Aorta (tissue), 5 donors: ENCODE measurements at regions not wholly inside any gene's neighbourhood (a gene's known extent, or its start where the extent isn't known, plus 50 kb on each side); places are given as distances from the start of the nearest gene placed in this dataset.
"Not testable (repeated sequence)": the region's sequence is repeated elsewhere in the genome, so short reads cannot be mapped to it uniquely, and the experiment has no call there.

Experiments used
- ATAC-seq: fragments of 200-7000 bp; cut with Tn5 transposase; one replicate; pipeline ENCODE4 v1.9.1; 2022; ENCODE audit warnings: moderate library complexity; ENCODE audit not compliant: low FRiP score
- DNase-seq, 2 donors: peaks; one replicate each; pipeline ENCODE4 v3.0.0-alpha.2; 2020
- H3K27ac ChIP-seq, 2 donors: one replicate each; pipeline ENCODE4 v1.5.1; 2013; ENCODE audit warnings: low read length in 2 of 2, mild to moderate bottlenecking in 2 of 2, moderate library complexity in 2 of 2, control low read depth in 1 of 2, inconsistent platforms in 1 of 2, low read depth in 1 of 2
- H3K27me3 ChIP-seq, 2 donors: one replicate each; pipeline ENCODE4 v1.6.1; 2013; ENCODE audit warnings: control low read depth in 1 of 2, low read length in 1 of 2, mild to moderate bottlenecking in 1 of 2, moderate library complexity in 1 of 2; ENCODE audit not compliant: insufficient read depth in 2 of 2, control insufficient read depth in 1 of 2
- H3K36me3 ChIP-seq, 2 donors: one replicate each; pipeline ENCODE4 v1.6.1; 2013; ENCODE audit warnings: control low read depth in 1 of 2, low read length in 1 of 2, mild to moderate bottlenecking in 1 of 2; ENCODE audit not compliant: insufficient read depth in 2 of 2, control insufficient read depth in 1 of 2
- H3K4me1 ChIP-seq, 2 donors: one replicate each; pipeline ENCODE4 v1.6.1; 2013; ENCODE audit warnings: low read length in 2 of 2, control low read depth in 1 of 2, mild to moderate bottlenecking in 1 of 2, moderate library complexity in 1 of 2; ENCODE audit not compliant: insufficient read depth in 2 of 2, control insufficient read depth in 1 of 2
- H3K4me3 ChIP-seq, 2 donors: one replicate each; pipeline ENCODE4 v1.5.1; 2013; ENCODE audit warnings: low read length in 2 of 2, control low read depth in 1 of 2, mild to moderate bottlenecking in 1 of 2
- H3K9me3 ChIP-seq: one replicate; pipeline ENCODE4 v1.6.1; 2013; ENCODE audit warnings: mild to moderate bottlenecking, low read length; ENCODE audit not compliant: control insufficient read depth
- WGBS, 2 donors: extraction: QIAGEN DNeasy Blood & Tissue Kit; methylation state at CpG; one replicate each; pipeline ENCODE4 v1.1.7; 2013; 5-methylcytosine and 5-hydroxymethylcytosine counted together
- intact Hi-C, 2 donors: fragments of 100-400 bp; cut with DNase I; formaldehyde crosslinking; loops; one replicate each; pipeline versions ENCODE4 v1.14.2 to v1.15.0; 2022
- donor health status: healthy with polysubstance abuse.
- donor health status: Bipolar disorder and iron deficiency.
- donor health status: DM: no; HTN: no; CAD: no.
- donor health status: DM: no; HTN: no; CAD: no.
- donor health status: DM: yes; HTN: yes; CAD: no.

DNA sequence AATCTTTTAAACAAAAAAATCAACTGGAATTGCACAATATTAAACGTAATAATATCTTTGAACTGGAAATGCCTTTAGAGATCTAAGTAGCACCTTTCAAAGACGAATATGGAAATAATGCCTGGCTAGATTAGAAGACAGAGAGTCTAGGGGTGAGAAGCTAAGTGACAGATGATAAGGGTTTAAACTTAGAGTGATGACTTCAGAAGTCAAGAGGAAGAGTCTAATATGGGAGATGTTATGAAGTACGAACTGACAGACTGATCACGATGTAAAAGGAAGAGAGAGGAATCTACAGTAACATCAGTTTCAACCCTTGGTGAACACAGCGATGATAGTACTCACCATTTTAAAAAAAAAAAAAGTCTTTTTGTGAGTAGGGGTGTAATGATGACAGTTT, 57.9 kb downstream of the HINT1 start:
- Histone ChIP-seq H3K27me3 (no peaks in the 10 kb centered on the region), H3K36me3 (no peaks in the 10 kb centered on the region), H3K4me3 (no peak overlapping the region), H3K4me1 (no peaks in the 10 kb centered on the region), H3K27ac (no peak overlapping the region), H3K9me3 (no peaks in the 10 kb centered on the region)
- WGBS, 2 donors, result 81 to 84% methylated on average over 5 of the region's 5 CpGs
- ATAC-seq (no peak), DNase-seq (no peak)
- intact Hi-C loops, result loop anchor here (5.0 to 10.0 kb wide), 5 partner anchors 1210 to 1442 kb away; no protein-coding TSS in a partner anchor

DNA sequence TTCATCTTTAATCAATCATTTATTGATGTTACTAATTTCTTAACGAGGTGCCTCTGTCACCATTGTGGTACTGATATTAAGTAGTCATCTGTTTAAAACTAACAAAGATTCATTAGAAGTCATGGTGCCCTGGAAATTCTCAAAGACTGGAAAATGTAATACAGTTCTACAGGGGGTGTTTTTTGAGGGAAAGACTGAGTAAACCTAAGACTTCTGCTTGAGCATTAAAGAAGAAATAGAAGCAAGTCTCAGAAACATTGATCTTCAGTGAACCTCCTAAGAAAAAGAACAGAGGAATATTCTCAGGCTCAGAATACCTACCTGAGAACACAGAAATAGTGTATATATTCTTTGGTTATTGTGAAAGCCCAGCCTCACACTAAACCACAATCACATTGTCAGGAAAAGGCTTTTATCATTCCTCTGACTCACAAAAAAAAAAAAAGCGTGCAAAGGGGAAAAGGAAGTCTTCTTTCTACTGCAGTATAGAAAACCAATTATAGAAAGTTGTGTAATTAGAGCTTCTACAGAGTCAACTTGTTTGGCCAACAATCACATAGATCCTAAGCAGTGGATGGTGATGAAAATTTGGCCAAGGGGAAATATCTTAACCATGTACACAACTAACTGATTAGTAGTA, 60.8 kb downstream of the HINT1 start:
- no peak for ATAC-seq
- DNase-seq, result no peak
- H3K4me3 ChIP-seq, result no peak overlapping the region
- 66 to 82% methylated on average over 2 of the region's 2 CpGs for WGBS, 2 donors
- intact Hi-C loops, result loop anchor here (10.0 kb wide), 3 partner anchors 1219 to 1439 kb away; no protein-coding TSS in a partner anchor
- H3K4me1 ChIP-seq, result no peaks in the 10 kb centered on the region
- H3K27ac ChIP-seq, result no peak overlapping the region
- H3K36me3 ChIP-seq, result no peaks in the 10 kb centered on the region
- no peaks in the 10 kb centered on the region for H3K27me3 ChIP-seq
- no peaks in the 10 kb centered on the region for H3K9me3 ChIP-seq

DNA sequence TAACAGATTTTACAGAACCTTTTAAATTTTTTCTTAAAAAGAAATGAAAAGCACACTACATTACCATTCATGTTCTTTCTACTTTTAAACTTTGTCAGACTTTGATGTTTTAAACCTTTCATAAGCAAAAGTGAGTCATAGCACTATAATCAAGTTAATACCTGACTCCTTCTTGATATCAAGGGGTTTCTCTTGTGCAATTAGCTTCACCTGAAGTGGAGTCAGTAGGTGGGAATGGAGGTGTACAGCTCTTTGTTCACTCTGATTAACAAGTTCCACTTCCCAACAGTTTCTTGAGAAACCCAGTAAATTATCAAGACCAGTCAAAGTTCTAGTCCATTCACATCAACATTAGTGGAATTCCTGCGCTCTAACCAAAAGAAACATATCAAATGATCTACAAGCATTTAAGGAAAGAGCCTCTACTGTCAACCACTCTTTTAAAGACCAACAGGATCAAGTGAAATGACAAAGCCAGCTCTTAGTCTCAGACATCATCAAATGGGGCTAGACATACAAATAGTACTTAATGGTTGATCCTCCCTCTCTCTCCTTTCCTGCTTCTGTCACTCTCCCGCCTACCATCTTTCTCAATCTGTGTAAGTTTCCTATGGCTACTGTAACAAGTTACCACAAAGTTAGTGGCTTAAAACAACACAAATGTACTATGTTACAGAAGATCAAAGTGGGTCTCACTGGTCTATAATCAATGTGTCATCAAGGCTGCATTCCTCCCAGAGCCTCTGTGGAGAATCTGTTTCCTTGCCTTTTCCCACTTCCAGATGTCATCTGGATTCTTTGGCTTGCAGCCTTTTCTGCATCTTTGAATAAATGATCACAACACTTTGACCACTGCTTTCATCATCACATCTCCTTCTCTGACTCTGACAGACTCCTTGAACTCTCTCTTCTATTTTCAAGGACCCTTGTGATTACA, 68.0 kb downstream of the HINT1 start:
- Histone ChIP-seq H3K4me3 (no peak overlapping the region), H3K4me1 (no peaks in the 10 kb centered on the region), H3K9me3 (peaks cover 5% of the 10 kb centered on the region), H3K36me3 (no peaks in the 10 kb centered on the region), H3K27ac (no peak overlapping the region), H3K27me3 (no peaks in the 10 kb centered on the region)
- ATAC-seq (no peak), DNase-seq (no peak)
- intact Hi-C loops, result no loop called here
- WGBS, 2 donors, result 78 to 85% methylated on average over 2 of the region's 2 CpGs

DNA sequence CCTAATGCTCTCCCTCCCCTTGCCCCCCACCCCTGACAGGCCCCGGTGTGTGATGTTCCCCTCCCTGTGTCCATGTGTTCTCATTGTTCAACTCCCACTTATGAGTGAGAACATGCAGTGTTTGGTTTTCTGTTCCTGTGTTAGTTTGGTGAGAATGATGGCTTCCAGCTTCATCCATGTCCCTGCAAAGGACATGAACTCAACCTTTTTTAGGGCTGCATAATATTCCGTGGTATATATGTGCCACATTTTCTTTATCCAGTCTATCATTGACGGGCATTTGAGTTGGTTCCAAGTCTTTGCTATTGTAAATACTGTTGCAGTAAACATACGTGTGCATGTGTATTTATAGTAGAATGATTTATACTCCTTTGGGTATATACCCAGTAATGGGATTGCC, 69.5 kb downstream of the HINT1 start:
- DNase-seq, H3K27me3 ChIP-seq, ATAC-seq, H3K36me3 ChIP-seq, H3K4me1 ChIP-seq, intact Hi-C loops, H3K9me3 ChIP-seq, H3K4me3 ChIP-seq, H3K27ac ChIP-seq: not testable (repeated sequence)
- 84 to 88% methylated on average over 4 of the region's 4 CpGs for WGBS, 2 donors

DNA sequence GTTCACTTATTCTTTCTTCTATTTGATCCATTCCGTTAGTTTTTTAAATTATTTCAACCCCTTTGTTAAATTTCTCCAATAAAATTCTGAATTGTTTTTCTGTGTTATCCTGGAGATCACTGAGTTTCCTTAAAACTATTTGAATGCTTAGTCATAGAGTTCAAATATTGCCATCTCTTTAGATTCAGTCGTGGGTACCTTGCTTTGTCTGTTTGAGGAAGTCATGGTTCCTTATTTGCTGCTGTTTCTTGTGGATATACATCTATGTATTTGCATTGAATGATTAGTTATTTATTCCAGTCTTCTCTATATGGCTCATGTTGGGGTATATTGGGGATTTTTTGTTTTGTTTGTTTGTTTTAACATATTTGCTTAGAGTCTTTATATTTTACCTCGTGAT, 80.6 kb downstream of the HINT1 start:
- ATAC-seq, result no peak
- H3K4me1 ChIP-seq, result no peaks in the 10 kb centered on the region
- DNase-seq, result no peak
- H3K27me3 ChIP-seq, result peaks cover 0 to 2% of the 10 kb centered on the region in 2 donors
- no peak overlapping the region for H3K27ac ChIP-seq
- no peak overlapping the region for H3K4me3 ChIP-seq
- WGBS, 2 donors, result 73 to 74% methylated on average over 3 of the region's 3 CpGs
- no peaks in the 10 kb centered on the region for H3K9me3 ChIP-seq
- no peaks in the 10 kb centered on the region for H3K36me3 ChIP-seq
- intact Hi-C loops, result no loop called here

DNA sequence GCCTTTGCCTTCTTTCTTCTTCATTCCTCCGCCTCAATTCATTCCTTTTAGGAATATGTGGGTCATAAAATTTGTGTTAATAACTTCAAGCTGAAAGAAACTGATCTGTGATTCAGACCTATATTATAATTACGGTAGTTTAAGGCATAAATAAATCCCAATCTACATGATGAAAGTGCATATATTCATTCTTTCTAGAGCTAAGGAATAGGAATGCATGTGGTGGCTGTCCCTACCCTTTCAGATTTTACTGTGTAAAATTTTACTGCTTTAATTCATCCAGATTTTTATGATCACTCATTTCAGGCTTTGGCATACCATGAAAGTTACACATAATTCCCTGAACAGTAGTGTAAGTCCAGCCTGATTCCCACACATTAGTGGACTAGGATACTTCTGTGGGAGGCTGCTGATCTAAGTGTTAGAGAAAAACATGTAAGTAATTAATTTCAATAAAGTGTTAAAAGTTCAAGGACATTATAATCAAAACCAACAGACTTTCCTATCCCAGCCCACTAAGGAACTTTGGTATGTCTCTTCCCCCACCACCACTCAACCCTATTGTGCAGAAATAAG, 83.1 kb downstream of the HINT1 start:
- Histone ChIP-seq H3K4me1 (no peaks in the 10 kb centered on the region), H3K27ac (no peak overlapping the region), H3K27me3 (peaks cover 0 to 2% of the 10 kb centered on the region in 2 donors), H3K9me3 (no peaks in the 10 kb centered on the region), H3K36me3 (no peaks in the 10 kb centered on the region), H3K4me3 (no peak overlapping the region)
- intact Hi-C loops, result no loop called here
- ATAC-seq (no peak), DNase-seq (no peak)
- WGBS, 2 donors, result 83 to 88% methylated on average over 2 of the region's 2 CpGs

DNA sequence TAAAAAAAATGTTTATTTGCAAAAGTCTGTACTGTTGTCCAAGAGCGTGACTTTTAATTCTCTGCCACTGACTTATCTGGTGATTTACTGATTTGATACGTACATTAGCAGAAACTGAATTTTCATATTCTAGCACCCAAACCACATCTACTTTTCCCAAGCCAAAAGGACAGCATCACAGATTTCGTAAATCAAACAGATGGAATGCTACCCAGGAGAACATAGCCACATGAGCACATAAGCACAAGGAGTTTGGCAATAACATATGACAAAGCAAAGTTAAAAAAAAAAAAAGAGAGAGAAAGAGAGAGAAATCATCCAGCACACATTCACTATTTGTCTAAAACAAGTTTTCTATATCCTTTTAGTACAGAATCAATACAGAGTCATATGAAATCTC, 83.7 kb downstream of the HINT1 start:
- ATAC-seq, result no peak
- 73 to 74% methylated on average over 3 of the region's 3 CpGs for WGBS, 2 donors

DNA sequence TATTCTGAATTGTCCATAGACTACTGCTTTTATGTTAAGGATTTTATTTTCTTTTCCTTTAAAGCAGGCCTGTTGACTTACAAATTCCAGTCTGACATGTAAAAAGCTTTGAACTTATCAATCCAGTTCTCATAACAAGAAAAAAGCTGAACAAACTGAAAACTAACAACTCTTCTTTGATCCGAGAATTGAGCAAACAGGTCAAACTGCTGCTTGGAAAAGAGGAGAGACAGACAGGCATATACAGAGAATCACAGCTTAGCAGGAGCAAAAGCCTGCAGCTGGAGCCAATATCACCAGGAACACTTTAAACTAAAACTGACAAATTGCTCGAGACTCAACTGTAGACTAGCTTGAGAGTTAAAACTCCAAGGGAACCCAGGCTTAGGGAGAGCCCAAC, 85.8 kb downstream of the HINT1 start:
- Histone ChIP-seq H3K27me3 (peaks cover 0 to 2% of the 10 kb centered on the region in 2 donors), H3K4me1 (no peaks in the 10 kb centered on the region), H3K36me3 (no peaks in the 10 kb centered on the region), H3K9me3 (no peaks in the 10 kb centered on the region), H3K27ac (no peak overlapping the region), H3K4me3 (no peak overlapping the region)
- DNase-seq (no peak), ATAC-seq (no peak)
- intact Hi-C loops, result no loop called here
- 48 to 64% methylated on average over 2 of the region's 2 CpGs for WGBS, 2 donors

More for the DNA sequence above, 83.7 kb downstream of the HINT1 start:
- Histone ChIP-seq H3K4me1 (no peaks in the 10 kb centered on the region), H3K27ac (no peak overlapping the region), H3K27me3 (peaks cover 0 to 2% of the 10 kb centered on the region in 2 donors), H3K4me3 (no peak overlapping the region), H3K36me3 (no peaks in the 10 kb centered on the region), H3K9me3 (no peaks in the 10 kb centered on the region)
- DNase-seq, result no peak
- intact Hi-C loops, result no loop called here
